HCT116 (cell line): ENCODE measurements at regions not wholly inside any gene's neighbourhood (a gene's known extent, or its start where the extent isn't known, plus 50 kb on each side); places are given as distances from the start of the nearest gene placed in this dataset.

Experiments used
- ATAC-seq: fragments of 200-7000 bp; cut with Tn5 transposase; 2 replicates; pipeline ENCODE4 v1.9.1; 2020; ENCODE audit warnings: mild to moderate bottlenecking, moderate library complexity
- BruUV-seq: library from RNA; stranded (reverse); fragments of 400-500 nt; replicated peaks from 2 replicates; lab custom pipeline; 2021; lab: Mats Ljungman, UMichigan
- CTCF ChIA-PET: fragments of 300-600 bp; sonication (Branson Sonifier 250); formaldehyde crosslinking; loops from one replicate; lab custom pipeline; 2021; ENCODE audit warnings: antibody characterized with exemption; lab: Charles Lee
- POLR2A ChIA-PET: fragments of 300-600, 350-600 bp; sonication (Branson Sonifier 250); formaldehyde crosslinking; loops from one replicate; lab custom pipeline; 2021; ENCODE audit warnings: antibody characterized with exemption; lab: Charles Lee
- RAD21 ChIA-PET, 2 experiments: fragments of 300-600 bp; sonication (Branson Sonifier 250); formaldehyde crosslinking; loops; one replicate each; lab custom pipeline; 2023; ENCODE audit warnings: low total read pairs in 2 of 2; ENCODE audit not compliant: uncharacterized antibody in 2 of 2, unreplicated experiment in 2 of 2, low non-redundant PET in 1 of 2; lab: Charles Lee
- DNase-seq: peaks from one replicate; pipeline ENCODE4 v3.0.0-alpha.2; 2010; ENCODE audit warnings: low read depth, low spot score
- H2AFZ ChIP-seq: fragments of 200-600 bp; shearing (Covaris generic), sonication (generic); 2 replicates; pipeline ENCODE4 v1.6.1; 2017; ENCODE audit warnings: low read depth, mixed run types, mixed read lengths, antibody characterized with exemption, low read length; ENCODE audit not compliant: poor library complexity, severe bottlenecking
- H3K27ac ChIP-seq: 2 replicates; pipeline ENCODE4 v1.5.1; 2012; ENCODE audit warnings: low read depth, low read length
- H3K27me3 ChIP-seq: fragments of 200-600 bp; sonication (generic); 2 replicates; pipeline ENCODE4 v1.6.1; 2016; ENCODE audit warnings: mixed run types, low read length, mixed read lengths; ENCODE audit not compliant: insufficient read depth
- H3K36me3 ChIP-seq, 2 experiments: fragments of 200-500 bp in 1 of 2; fragments of 200-600 bp in 1 of 2; sonication (Bioruptor generic) in 1 of 2; sonication (generic) in 1 of 2; 2 replicates each; pipeline versions ENCODE4 v1.5.1 to v1.6.1; 2014 to 2016; ENCODE audit warnings: low read length in 2 of 2, inconsistent platforms in 1 of 2, mixed read lengths in 1 of 2, mixed run types in 1 of 2; ENCODE audit not compliant: insufficient read depth in 2 of 2, control insufficient read depth in 1 of 2
- H3K4me1 ChIP-seq, 2 experiments: fragments of 200-600 bp in 1 of 2; sonication (generic) in 1 of 2; 2 replicates each; pipeline versions ENCODE4 v1.5.1 to v1.6.1; 2012 to 2017; ENCODE audit warnings: low read length in 2 of 2, inconsistent platforms in 1 of 2, mild to moderate bottlenecking in 1 of 2, mixed read lengths in 1 of 2, mixed run types in 1 of 2, moderate library complexity in 1 of 2; ENCODE audit not compliant: insufficient read depth in 2 of 2, control insufficient read depth in 1 of 2
- H3K4me2 ChIP-seq: fragments of 200-600 bp; sonication (generic); 2 replicates; pipeline ENCODE4 v1.6.1; 2017; ENCODE audit warnings: mixed run types, low read length, mixed read lengths
- H3K4me3 ChIP-seq, 2 experiments: fragments of 200-600 bp in 1 of 2; sonication (generic) in 1 of 2; replicated peaks in 1 of 2; 2 replicates each; pipeline ENCODE4 v1.5.1; 2011 to 2016; ENCODE audit warnings: low read length in 2 of 2, control low read depth in 1 of 2, low read depth in 1 of 2, mild to moderate bottlenecking in 1 of 2, mixed read lengths in 1 of 2, mixed run types in 1 of 2
- H3K79me2 ChIP-seq: fragments of 200-600 bp; sonication (generic); 2 replicates; pipeline ENCODE4 v1.6.1; 2017; ENCODE audit warnings: mild to moderate bottlenecking, mixed run types, low read length, moderate library complexity, mixed read lengths; ENCODE audit not compliant: insufficient read depth
- H3K9ac ChIP-seq: fragments of 200-600 bp; sonication (generic); 2 replicates; pipeline ENCODE4 v1.6.1; 2016; ENCODE audit warnings: low read length, mixed read lengths
- H3K9me2 ChIP-seq: fragments of 200-600 bp; sonication (generic), shearing (Covaris generic); 2 replicates; pipeline ENCODE4 v1.6.1; 2017; ENCODE audit warnings: mixed run types, mild to moderate bottlenecking, moderate library complexity; ENCODE audit not compliant: insufficient read depth
- H3K9me3 ChIP-seq, 2 experiments: fragments of 200-500 bp in 1 of 2; fragments of 200-600 bp in 1 of 2; sonication (Bioruptor generic) in 1 of 2; sonication (generic) in 1 of 2; 2 replicates each; pipeline ENCODE4 v1.6.1; 2014 to 2017; ENCODE audit warnings: low read length in 2 of 2, mixed read lengths in 2 of 2, inconsistent platforms in 1 of 2, low read depth in 1 of 2, mild to moderate bottlenecking in 1 of 2, mixed run types in 1 of 2, moderate library complexity in 1 of 2; ENCODE audit not compliant: control insufficient read depth in 1 of 2, insufficient read depth in 1 of 2
- H4K20me1 ChIP-seq: fragments of 200-600 bp; sonication (generic), shearing (Covaris generic); 2 replicates; pipeline ENCODE4 v1.6.1; 2017; ENCODE audit warnings: mixed run types, mild to moderate bottlenecking, moderate library complexity; ENCODE audit not compliant: insufficient read depth
- EGR1 ChIP-seq: IDR thresholded peaks from 2 replicates; pipeline ENCODE4 v1.6.1; 2012; ENCODE audit warnings: low read depth
- EZH2phosphoT487 ChIP-seq: fragments of 200-600 bp; IDR thresholded peaks from 2 replicates; pipeline ENCODE4 v1.6.1; 2018; ENCODE audit warnings: antibody characterized with exemption, borderline replicate concordance
- JUND ChIP-seq: IDR thresholded peaks from 2 replicates; pipeline ENCODE4 v1.6.1; 2012
- RAD21 ChIP-seq: IDR thresholded peaks from 2 replicates; pipeline ENCODE4 v1.6.1; 2012; ENCODE audit warnings: low read depth, mild to moderate bottlenecking
- SIN3A ChIP-seq: IDR thresholded peaks from 2 replicates; pipeline ENCODE4 v1.6.1; 2012; ENCODE audit warnings: low read depth
- SP1 ChIP-seq: IDR thresholded peaks from 2 replicates; pipeline ENCODE4 v1.6.1; 2012; ENCODE audit warnings: low read depth
- ZNF274 ChIP-seq: fragments of 200-500 bp; sonication (Bioruptor generic); IDR thresholded peaks from 2 replicates; pipeline ENCODE4 v1.6.1; 2014; ENCODE audit warnings: mild to moderate bottlenecking, low read depth, low read length, inconsistent platforms
- intact Hi-C: fragments of 100-400 bp; cut with micrococcal nuclease; formaldehyde crosslinking; loops from 2 replicates; pipeline ENCODE4 v1.10.0; 2022
- TF ChIP-seq, protein P1 (sequence below), 3 experiments: fragments of 200-600 bp in 1 of 3; sonication (generic) in 1 of 3; IDR thresholded peaks in 2 of 3; conservative IDR thresholded peaks in 1 of 3; 2 replicates each; pipeline ENCODE4 v1.5.1; 2012 to 2017; ENCODE audit warnings: low read depth in 2 of 3, low read length in 2 of 3, antibody characterized with exemption in 1 of 3, borderline replicate concordance in 1 of 3, control low read depth in 1 of 3, mild to moderate bottlenecking in 1 of 3, mixed read lengths in 1 of 3, mixed run types in 1 of 3, moderate library complexity in 1 of 3; ENCODE audit not compliant: insufficient read depth in 1 of 3

DNA sequence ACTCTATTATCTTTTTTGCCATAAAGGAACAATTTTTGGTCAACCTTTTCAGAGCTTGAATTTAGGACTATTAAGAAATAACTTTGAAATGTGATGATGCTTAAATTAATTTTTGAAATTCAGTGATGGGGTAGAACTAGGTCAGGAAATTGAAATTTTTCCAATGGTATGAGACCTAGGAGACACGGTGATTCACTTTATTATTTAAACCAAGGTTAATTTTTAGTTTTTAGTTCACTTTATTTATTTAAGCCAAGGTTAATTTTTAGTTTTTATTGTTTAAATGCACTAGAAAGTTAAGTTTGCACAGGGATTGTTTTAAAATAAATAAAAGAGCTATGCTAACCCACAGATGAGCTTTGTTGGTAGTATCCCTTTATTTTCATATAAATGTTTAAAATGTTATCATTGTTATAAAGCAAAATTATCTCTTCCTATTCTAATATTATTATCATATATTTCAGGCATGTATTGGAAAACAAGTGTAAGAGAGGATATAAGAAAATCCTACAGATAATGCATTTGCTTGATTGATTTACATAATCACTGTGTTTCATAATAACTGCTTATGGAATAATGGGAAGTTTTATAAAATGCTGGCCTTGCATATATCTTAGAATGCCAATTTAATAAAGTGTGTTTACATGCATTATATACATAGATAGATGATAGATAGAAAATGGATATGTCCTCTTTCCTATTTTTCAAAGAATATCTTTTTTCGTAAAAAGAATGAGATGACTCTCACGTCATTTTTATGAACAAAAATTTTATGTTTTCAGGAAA, 163.6 kb downstream of the HGF start:
- no peaks in the 10 kb centered on the region for H3K79me2 ChIP-seq
- no peaks in the 10 kb centered on the region for H4K20me1 ChIP-seq
- H3K36me3 ChIP-seq: no peaks in the 10 kb centered on the region
- no peak overlapping the region for H3K27ac ChIP-seq
- peak overlapping the region; percentile 24 for H2AFZ ChIP-seq
- ChIA-PET RAD21 (no interaction called here), POLR2A (no interaction called here), CTCF (no interaction called here)
- H3K27me3 ChIP-seq: no peaks in the 10 kb centered on the region
- no peaks in the 10 kb centered on the region for H3K9me2 ChIP-seq
- no peak for TF ChIP-seq JUND
- TF ChIP-seq, protein P1, sequence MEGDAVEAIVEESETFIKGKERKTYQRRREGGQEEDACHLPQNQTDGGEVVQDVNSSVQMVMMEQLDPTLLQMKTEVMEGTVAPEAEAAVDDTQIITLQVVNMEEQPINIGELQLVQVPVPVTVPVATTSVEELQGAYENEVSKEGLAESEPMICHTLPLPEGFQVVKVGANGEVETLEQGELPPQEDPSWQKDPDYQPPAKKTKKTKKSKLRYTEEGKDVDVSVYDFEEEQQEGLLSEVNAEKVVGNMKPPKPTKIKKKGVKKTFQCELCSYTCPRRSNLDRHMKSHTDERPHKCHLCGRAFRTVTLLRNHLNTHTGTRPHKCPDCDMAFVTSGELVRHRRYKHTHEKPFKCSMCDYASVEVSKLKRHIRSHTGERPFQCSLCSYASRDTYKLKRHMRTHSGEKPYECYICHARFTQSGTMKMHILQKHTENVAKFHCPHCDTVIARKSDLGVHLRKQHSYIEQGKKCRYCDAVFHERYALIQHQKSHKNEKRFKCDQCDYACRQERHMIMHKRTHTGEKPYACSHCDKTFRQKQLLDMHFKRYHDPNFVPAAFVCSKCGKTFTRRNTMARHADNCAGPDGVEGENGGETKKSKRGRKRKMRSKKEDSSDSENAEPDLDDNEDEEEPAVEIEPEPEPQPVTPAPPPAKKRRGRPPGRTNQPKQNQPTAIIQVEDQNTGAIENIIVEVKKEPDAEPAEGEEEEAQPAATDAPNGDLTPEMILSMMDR (IDR thresholded peaks at IDR 0.05 in 2 of 3, conservative IDR thresholded peaks at IDR 0.05 in 1 of 3; ENCODE audit: borderline replicate concordance in 1 of 3, insufficient read depth in 1 of 3, low read depth in 2 of 3, low read length in 2 of 3): no peak
- no peak for TF ChIP-seq SIN3A
- no peak for TF ChIP-seq EGR1
- TF ChIP-seq SP1: no peak
- TF ChIP-seq ZNF274: no peak
- no peak for TF ChIP-seq EZH2phosphoT487
- no peaks in the 10 kb centered on the region for H3K4me1 ChIP-seq
- H3K9ac ChIP-seq: no peak overlapping the region
- intact Hi-C loops: no loop called here
- BruUV-seq: no TSS peak
- H3K9me3 ChIP-seq: no peaks in the 10 kb centered on the region
- no peak overlapping the region for H3K4me3 ChIP-seq
- ATAC-seq: no peak
- DNase-seq: no peak
- H3K4me2 ChIP-seq: no peak overlapping the region

- no peaks in the 10 kb centered on the region for H3K79me2 ChIP-seq
- H2AFZ ChIP-seq: no peak overlapping the region
- intact Hi-C loops: no loop called here
- no peak for TF ChIP-seq RAD21
- no peak overlapping the region for H3K4me2 ChIP-seq
- DNase-seq (no peak), ATAC-seq (no peak)
- no peak overlapping the region for H3K9ac ChIP-seq
- H3K4me3 ChIP-seq: no peak overlapping the region
- ChIA-PET CTCF (no interaction called here), POLR2A (no interaction called here), RAD21 (no interaction called here)
- H3K9me3 ChIP-seq: no peaks in the 10 kb centered on the region
- no peaks in the 10 kb centered on the region for H4K20me1 ChIP-seq
- BruUV-seq: no TSS peak
- no peaks in the 10 kb centered on the region for H3K9me2 ChIP-seq
- no peaks in the 10 kb centered on the region for H3K36me3 ChIP-seq
- no peak overlapping the region for H3K27ac ChIP-seq
- H3K27me3 ChIP-seq: no peaks in the 10 kb centered on the region
- H3K4me1 ChIP-seq: no peaks in the 10 kb centered on the region
Observed at GRCh38 chr7:81605493-81605892, 164.4 kb downstream of the HGF start.
